ENCODE measurements at regions not wholly inside any gene's neighbourhood (a gene's known extent, or its start where the extent isn't known, plus 50 kb on each side); places are given as distances from the start of the nearest gene placed in this dataset.
"Not testable (repeated sequence)": the region's sequence is repeated elsewhere in the genome, so short reads cannot be mapped to it uniquely, and the experiment has no call there.

GRCh38 chr17:34045990-34046389 is 209.1 kb upstream of the CCL2 start:
- no peak for DNase-seq

GRCh38 chr17:34051046-34051445 is 204.0 kb upstream of the CCL2 start:
- DNase-seq = no peak

- DNase-seq = no peak
Observed at GRCh38 chr17:34054495-34054894, 200.6 kb upstream of the CCL2 start.

GRCh38 chr17:34055606-34056005 is 199.5 kb upstream of the CCL2 start:
- no peak for DNase-seq

GRCh38 chr17:34059423-34060220 is 195.5 kb upstream of the CCL2 start:
- DNase-seq = no peak

GRCh38 chr17:34066528-34066927 is 188.6 kb upstream of the CCL2 start:
- no peak for DNase-seq

- no peak for DNase-seq
Observed at GRCh38 chr17:34067011-34067410, 188.1 kb upstream of the CCL2 start.

GRCh38 chr17:34068571-34068970 is 186.5 kb upstream of the CCL2 start:
- DNase-seq = no peak

GRCh38 chr17:34070712-34071111 is 184.4 kb upstream of the CCL2 start:
- no peak for DNase-seq

- DNase-seq = no peak
Observed at GRCh38 chr17:34071886-34072420, 183.1 kb upstream of the CCL2 start.

- DNase-seq = no peak
Observed at GRCh38 chr17:34075076-34075475, 180.0 kb upstream of the CCL2 start.

- DNase-seq = no peak
Observed at GRCh38 chr17:34076743-34077631, 178.1 kb upstream of the CCL2 start.

GRCh38 chr17:34081269-34081668 is 173.8 kb upstream of the CCL2 start:
- no peak for DNase-seq

- no peak for DNase-seq
Observed at GRCh38 chr17:34082404-34082803, 172.7 kb upstream of the CCL2 start.

GRCh38 chr17:34089042-34089441 is 166.0 kb upstream of the CCL2 start:
- DNase-seq = not testable (repeated sequence)

- no peak for DNase-seq
Observed at GRCh38 chr17:34090593-34090992, 164.5 kb upstream of the CCL2 start.

- DNase-seq = no peak
Observed at GRCh38 chr17:34091975-34092374, 163.1 kb upstream of the CCL2 start.

- no peak for DNase-seq
Observed at GRCh38 chr17:34095106-34095505, 160.0 kb upstream of the CCL2 start.

- no peak for DNase-seq
Observed at GRCh38 chr17:34098699-34099098, 156.4 kb upstream of the CCL2 start.

GRCh38 chr17:34099859-34100515 is 155.1 kb upstream of the CCL2 start:
- no peak for DNase-seq

- DNase-seq = no peak
Observed at GRCh38 chr17:34107019-34107418, 148.1 kb upstream of the CCL2 start.

- no peak for DNase-seq
Observed at GRCh38 chr17:34110315-34110714, 144.8 kb upstream of the CCL2 start.

- DNase-seq = no peak
Observed at GRCh38 chr17:34113089-34113488, 142.0 kb upstream of the CCL2 start.
